ENCODE measurements at regions not wholly inside any gene's neighbourhood (a gene's known extent, or its start where the extent isn't known, plus 50 kb on each side); places are given as distances from the start of the nearest gene placed in this dataset.

GRCh38 chr13:62625214-62625881 lies 1209.7 kb upstream of the PCDH20 start:
- H3K4me3 ChIP-seq (ENCODE audit: control insufficient read depth, low read depth, low read length): no peak overlapping the region
- DNase-seq (ENCODE audit: low read depth): no peak
- TF ChIP-seq CTCF (conservative IDR thresholded peaks at IDR 0.05; ENCODE audit: control insufficient read depth, insufficient read depth, low read depth, low read length): no peak

GRCh38 chr13:62613819-62614218 lies 1198.2 kb upstream of the PCDH20 start:
- H3K4me3 ChIP-seq (ENCODE audit: control insufficient read depth, low read depth, low read length): no peak overlapping the region
- no peak for TF ChIP-seq CTCF (conservative IDR thresholded peaks at IDR 0.05; ENCODE audit: control insufficient read depth, insufficient read depth, low read depth, low read length)
- DNase-seq (ENCODE audit: low read depth): no peak

DNA sequence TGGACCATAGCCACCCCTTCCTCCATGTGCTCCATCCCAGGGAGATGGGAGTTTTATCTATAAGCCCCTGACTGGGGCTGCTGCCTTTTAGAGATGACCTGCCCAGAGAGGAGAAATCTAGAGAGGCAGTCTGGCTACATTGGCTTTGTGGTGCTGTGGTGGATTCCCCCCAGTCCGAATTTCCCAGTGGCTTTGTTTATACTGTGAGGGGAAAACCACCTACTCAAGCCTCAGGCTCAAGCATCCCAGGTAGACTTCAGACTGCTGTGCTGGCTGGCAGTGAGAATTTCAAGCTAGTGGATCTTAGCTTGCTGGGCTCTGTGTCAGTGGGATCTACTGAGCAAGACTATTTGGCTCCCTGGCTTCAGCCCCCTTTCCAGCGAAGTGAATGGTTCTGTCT lies 1195.7 kb upstream of the PCDH20 start:
- TF ChIP-seq CTCF (conservative IDR thresholded peaks at IDR 0.05; ENCODE audit: control insufficient read depth, insufficient read depth, low read depth, low read length): no peak
- no peak for DNase-seq (ENCODE audit: low read depth)
- H3K4me3 ChIP-seq (ENCODE audit: control insufficient read depth, low read depth, low read length): no peak overlapping the region

DNA sequence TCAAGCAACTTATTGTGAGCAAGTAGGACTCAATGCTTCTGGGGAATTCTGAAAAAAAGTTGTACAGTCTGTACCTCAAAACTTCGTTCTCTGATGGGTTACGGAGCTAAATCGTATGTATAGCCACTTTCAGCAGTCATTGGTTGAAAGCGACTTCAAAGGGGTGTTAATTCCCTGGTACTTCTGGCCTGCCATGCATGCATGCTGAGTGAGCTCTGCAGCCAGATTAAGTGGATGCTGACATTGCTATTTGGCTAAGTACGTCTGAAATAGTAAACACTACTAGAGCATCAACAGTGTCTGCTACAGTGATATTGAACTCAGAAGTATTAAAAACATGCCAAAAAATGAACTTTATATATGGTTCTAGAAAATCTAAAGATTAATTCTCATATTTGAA lies 1183.1 kb upstream of the PCDH20 start:
- no peak for DNase-seq (ENCODE audit: low read depth)
- TF ChIP-seq CTCF (conservative IDR thresholded peaks at IDR 0.05; ENCODE audit: control insufficient read depth, insufficient read depth, low read depth, low read length): no peak

GRCh38 chr13:62595976-62596375 lies 1180.3 kb upstream of the PCDH20 start:
- DNase-seq (ENCODE audit: low read depth): peak; percentile 3
- H3K4me3 ChIP-seq (ENCODE audit: control insufficient read depth, low read depth, low read length): no peak overlapping the region
- no peak for TF ChIP-seq CTCF (conservative IDR thresholded peaks at IDR 0.05; ENCODE audit: control insufficient read depth, insufficient read depth, low read depth, low read length)

More for the DNA sequence above, 1183.1 kb upstream of the PCDH20 start:
- no peak overlapping the region for H3K4me3 ChIP-seq (ENCODE audit: control insufficient read depth, low read depth, low read length)

- no peak for DNase-seq (ENCODE audit: low read depth)
- H3K4me3 ChIP-seq (ENCODE audit: control insufficient read depth, low read depth, low read length): no peak overlapping the region
- no peak for TF ChIP-seq CTCF (conservative IDR thresholded peaks at IDR 0.05; ENCODE audit: control insufficient read depth, insufficient read depth, low read depth, low read length)
Measured at GRCh38 chr13:62593804-62594203, 1178.2 kb upstream of the PCDH20 start.

DNA sequence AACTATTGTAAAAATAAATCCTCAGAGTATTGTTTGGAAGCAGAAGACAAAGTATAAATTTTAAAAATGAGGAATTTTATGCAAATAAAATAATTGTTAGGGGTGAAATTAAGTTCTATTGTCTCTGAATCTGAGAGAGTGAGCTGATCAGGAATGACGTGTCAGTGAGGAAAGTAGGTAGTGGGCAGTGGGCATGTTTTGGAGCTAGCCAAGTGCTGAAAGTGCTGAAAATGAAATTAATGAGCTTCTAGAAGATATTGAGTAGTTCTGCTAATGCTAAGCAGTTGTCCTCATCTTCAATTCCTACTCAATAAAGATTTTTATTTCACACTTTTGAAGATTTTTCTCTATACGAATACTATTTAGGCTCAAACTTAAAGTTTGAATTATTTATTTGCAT lies 1167.8 kb upstream of the PCDH20 start:
- DNase-seq (ENCODE audit: low read depth): no peak
- no peak overlapping the region for H3K4me3 ChIP-seq (ENCODE audit: control insufficient read depth, low read depth, low read length)
- no peak for TF ChIP-seq CTCF (conservative IDR thresholded peaks at IDR 0.05; ENCODE audit: control insufficient read depth, insufficient read depth, low read depth, low read length)

All from fibroblast of mammary gland (primary cell).